Keratinocyte (primary cell): ENCODE measurements at regions not wholly inside any gene's neighbourhood (a gene's known extent, or its start where the extent isn't known, plus 50 kb on each side); places are given as distances from the start of the nearest gene placed in this dataset.

Experiments
- DNase-seq: peaks from one replicate; pipeline ENCODE4 v3.0.0-alpha.2; 2011; ENCODE audit warnings: low read depth, missing footprints, low spot score
- FAIRE-seq: peaks from 2 replicates; lab custom pipeline; 2011; peaks lifted over from hg19 to GRCh38; lab: Jason Lieb, UNC
- H2AFZ ChIP-seq: 2 replicates; pipeline ENCODE4 v1.6.0; 2012; ENCODE audit warnings: low read length, control low read depth, inconsistent platforms; ENCODE audit not compliant: control insufficient read depth
- H3K27ac ChIP-seq: 2 replicates; pipeline ENCODE4 v1.5.1; 2011; ENCODE audit warnings: low read length; ENCODE audit not compliant: control insufficient read depth, insufficient read depth
- H3K27me3 ChIP-seq: 3 replicates; pipeline ENCODE4 v1.6.0; 2011; ENCODE audit warnings: low read length; ENCODE audit not compliant: control insufficient read depth, insufficient read depth; ENCODE audit errors: extremely low read depth
- H3K36me3 ChIP-seq, 2 experiments: 2 replicates in 1 of 2; 3 replicates in 1 of 2; pipeline ENCODE4 v1.5.1; 2011; ENCODE audit warnings: low read length in 2 of 2, mild to moderate bottlenecking in 1 of 2; ENCODE audit not compliant: control insufficient read depth in 2 of 2, insufficient read depth in 2 of 2; ENCODE audit errors: extremely low read depth in 1 of 2
- H3K4me1 ChIP-seq: 3 replicates; pipeline ENCODE4 v1.5.1; 2011; ENCODE audit warnings: low read length; ENCODE audit not compliant: control insufficient read depth, insufficient read depth; ENCODE audit errors: extremely low read depth
- H3K4me2 ChIP-seq: 3 replicates; pipeline ENCODE4 v1.6.0; 2011; ENCODE audit warnings: low read depth, low read length; ENCODE audit not compliant: control insufficient read depth, insufficient read depth; ENCODE audit errors: extremely low read depth
- H3K4me3 ChIP-seq, 3 experiments: fragments of 200-600 bp in 1 of 3; sonication (generic) in 1 of 3; 2 replicates in 2 of 3; 3 replicates in 1 of 3; pipeline ENCODE4 v1.5.1; 2011 to 2016; ENCODE audit warnings: low read length in 3 of 3, mild to moderate bottlenecking in 3 of 3, control low read depth in 2 of 3, inconsistent platforms in 1 of 3, low read depth in 1 of 3, mixed read lengths in 1 of 3, mixed run types in 1 of 3, moderate library complexity in 1 of 3; ENCODE audit not compliant: control insufficient read depth in 2 of 3, insufficient read depth in 2 of 3; ENCODE audit errors: extremely low read depth in 1 of 3
- H3K79me2 ChIP-seq: 2 replicates; pipeline ENCODE4 v1.6.0; 2012; ENCODE audit warnings: low read length; ENCODE audit not compliant: control insufficient read depth, insufficient read depth
- H3K9ac ChIP-seq: 3 replicates; pipeline ENCODE4 v1.6.0; 2011; ENCODE audit warnings: low read length; ENCODE audit not compliant: control insufficient read depth, insufficient read depth; ENCODE audit errors: extremely low read depth
- H3K9me1 ChIP-seq: 3 replicates; pipeline ENCODE4 v1.6.0; 2011; ENCODE audit warnings: low read length; ENCODE audit not compliant: control insufficient read depth, insufficient read depth; ENCODE audit errors: extremely low read depth
- H3K9me3 ChIP-seq: 2 replicates; pipeline ENCODE4 v1.5.1; 2012; ENCODE audit warnings: low read depth, low read length; ENCODE audit not compliant: control insufficient read depth
- H4K20me1 ChIP-seq: 3 replicates; pipeline ENCODE4 v1.6.0; 2011; ENCODE audit warnings: low read length; ENCODE audit not compliant: control insufficient read depth, insufficient read depth; ENCODE audit errors: extremely low read depth
- EZH2 ChIP-seq: IDR thresholded peaks from one replicate; pipeline ENCODE4 v1.6.1; 2012; ENCODE audit warnings: inconsistent platforms, mild to moderate bottlenecking, low read length, moderate library complexity
- dilution Hi-C: fragments of 300-500 bp; cut with MboI; formaldehyde crosslinking; loops from one replicate; pipeline ENCODE4 v1.7.0; 2020; ENCODE audit warnings: low sequenced_read_pairs; ENCODE audit not compliant: extremely low pct_ligation_motif_present
- TF ChIP-seq, protein P1 (sequence below), 3 experiments: IDR thresholded peaks in 1 of 3; conservative IDR thresholded peaks in 1 of 3; optimal IDR thresholded peaks in 1 of 3; 2 replicates in 2 of 3; 3 replicates in 1 of 3; pipeline versions ENCODE3 to v1.5.1; 2011; ENCODE audit warnings: low read length in 3 of 3, mild to moderate bottlenecking in 3 of 3, moderate library complexity in 2 of 3, control low read depth in 1 of 3, inconsistent platforms in 1 of 3; ENCODE audit not compliant: insufficient read depth in 2 of 3; ENCODE audit errors: extremely low read depth in 1 of 3

DNA sequence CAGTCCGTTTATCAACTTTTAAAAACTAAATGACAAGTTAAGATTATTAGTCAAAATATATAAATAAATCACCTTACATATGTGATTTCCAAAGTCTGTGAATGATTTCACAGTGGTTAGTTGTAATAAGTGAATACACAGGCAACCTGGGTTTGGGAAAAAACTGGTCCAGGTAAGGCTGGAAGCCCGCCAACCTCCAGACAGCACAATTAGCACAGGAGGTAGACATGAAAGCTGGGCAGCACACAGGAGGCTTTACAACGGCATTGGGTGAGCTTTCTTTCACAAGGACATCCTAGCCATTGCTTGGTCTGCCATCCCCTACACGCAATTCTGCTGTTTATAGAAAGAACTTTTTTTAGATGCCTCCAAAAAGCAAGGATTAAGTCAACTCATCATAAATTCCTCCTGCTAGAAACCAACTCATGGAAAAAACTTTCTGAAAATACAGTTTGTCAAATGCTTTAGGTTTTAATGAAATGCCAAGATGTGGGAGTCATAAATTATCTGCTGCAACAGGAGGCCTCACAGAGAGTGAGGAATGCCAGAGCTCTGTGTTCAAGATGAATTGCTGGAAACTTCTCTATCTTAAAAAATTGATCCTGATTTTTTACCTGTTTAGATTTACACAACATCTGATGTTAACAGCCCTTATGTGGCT lies 346.8 kb upstream of the NFE2L3 start:
- FAIRE-seq, result peak; percentile 49
- DNase-seq, result no peak
- Histone ChIP-seq H3K27me3 (no peaks in the 10 kb centered on the region), H3K4me3 (peak overlapping the region in 1 of 3 experiments; percentile 9), H2AFZ (no peak overlapping the region), H3K9me1 (no peaks in the 10 kb centered on the region), H4K20me1 (no peaks in the 10 kb centered on the region), H3K27ac (no peak overlapping the region), H3K9ac (no peak overlapping the region), H3K4me1 (peaks cover 28% of the 10 kb centered on the region), H3K4me2 (peak overlapping the region; percentile 65), H3K9me3 (no peaks in the 10 kb centered on the region), H3K36me3 (no peaks in the 10 kb centered on the region), H3K79me2 (no peaks in the 10 kb centered on the region)
- dilution Hi-C loops, result no loop called here
- no peak for TF ChIP-seq EZH2
- TF ChIP-seq, protein P1, sequence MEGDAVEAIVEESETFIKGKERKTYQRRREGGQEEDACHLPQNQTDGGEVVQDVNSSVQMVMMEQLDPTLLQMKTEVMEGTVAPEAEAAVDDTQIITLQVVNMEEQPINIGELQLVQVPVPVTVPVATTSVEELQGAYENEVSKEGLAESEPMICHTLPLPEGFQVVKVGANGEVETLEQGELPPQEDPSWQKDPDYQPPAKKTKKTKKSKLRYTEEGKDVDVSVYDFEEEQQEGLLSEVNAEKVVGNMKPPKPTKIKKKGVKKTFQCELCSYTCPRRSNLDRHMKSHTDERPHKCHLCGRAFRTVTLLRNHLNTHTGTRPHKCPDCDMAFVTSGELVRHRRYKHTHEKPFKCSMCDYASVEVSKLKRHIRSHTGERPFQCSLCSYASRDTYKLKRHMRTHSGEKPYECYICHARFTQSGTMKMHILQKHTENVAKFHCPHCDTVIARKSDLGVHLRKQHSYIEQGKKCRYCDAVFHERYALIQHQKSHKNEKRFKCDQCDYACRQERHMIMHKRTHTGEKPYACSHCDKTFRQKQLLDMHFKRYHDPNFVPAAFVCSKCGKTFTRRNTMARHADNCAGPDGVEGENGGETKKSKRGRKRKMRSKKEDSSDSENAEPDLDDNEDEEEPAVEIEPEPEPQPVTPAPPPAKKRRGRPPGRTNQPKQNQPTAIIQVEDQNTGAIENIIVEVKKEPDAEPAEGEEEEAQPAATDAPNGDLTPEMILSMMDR (optimal IDR thresholded peaks at IDR 0.05 in 1 of 3, IDR thresholded peaks at IDR 0.05 in 1 of 3, conservative IDR thresholded peaks at IDR 0.05 in 1 of 3; ENCODE audit: extremely low read depth in 1 of 3, insufficient read depth in 2 of 3, low read length in 3 of 3), result no peak

DNA sequence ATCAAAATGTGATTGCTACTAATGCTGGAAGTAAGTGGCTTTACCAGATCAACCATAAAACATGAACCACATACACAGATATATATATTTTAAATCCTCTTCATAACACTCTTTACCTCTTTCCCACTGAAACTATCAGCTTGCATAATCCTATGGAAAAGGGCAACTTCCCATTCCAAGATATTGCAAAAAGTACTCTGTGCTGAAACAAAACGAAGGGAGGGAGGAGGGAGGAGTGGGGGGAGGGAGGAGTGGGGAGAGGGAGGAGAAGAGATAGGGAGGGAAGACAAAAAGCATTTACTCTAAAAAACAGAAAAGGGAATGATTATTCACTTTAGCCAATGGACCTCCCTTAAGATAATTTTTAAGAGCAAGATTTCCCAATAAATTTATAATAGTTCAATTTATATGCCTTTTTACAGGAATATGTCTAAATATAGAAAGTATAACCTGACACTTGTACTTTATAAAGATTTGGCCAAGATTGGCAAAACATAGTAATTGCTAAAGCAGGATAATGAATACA lies 344.8 kb upstream of the NFE2L3 start:
- Histone ChIP-seq H3K4me3 (no peak overlapping the region), H3K9me3 (no peaks in the 10 kb centered on the region), H3K27me3 (no peaks in the 10 kb centered on the region), H3K79me2 (no peaks in the 10 kb centered on the region), H2AFZ (no peak overlapping the region), H4K20me1 (no peaks in the 10 kb centered on the region), H3K9me1 (no peaks in the 10 kb centered on the region), H3K4me2 (no peak overlapping the region), H3K4me1 (peaks cover 28% of the 10 kb centered on the region), H3K36me3 (no peaks in the 10 kb centered on the region), H3K27ac (no peak overlapping the region), H3K9ac (no peak overlapping the region)
- DNase-seq, result no peak
- TF ChIP-seq EZH2, result no peak
- TF ChIP-seq, protein P1 (optimal IDR thresholded peaks at IDR 0.05 in 1 of 3, IDR thresholded peaks at IDR 0.05 in 1 of 3, conservative IDR thresholded peaks at IDR 0.05 in 1 of 3; ENCODE audit: extremely low read depth in 1 of 3, insufficient read depth in 2 of 3, low read length in 3 of 3), result no peak
- no peak for FAIRE-seq
- dilution Hi-C loops, result no loop called here
